Calu3 (cell line): ENCODE measurements at regions not wholly inside any gene's neighbourhood (a gene's known extent, or its start where the extent isn't known, plus 50 kb on each side); places are given as distances from the start of the nearest gene placed in this dataset.

Experiments
- BruUV-seq: library from RNA; stranded (reverse); fragments of 400-500 nt; replicated peaks from 2 replicates; lab custom pipeline; 2021; lab: Mats Ljungman, UMichigan
- CTCF ChIA-PET: fragments of 300-600 bp; sonication (Branson Sonifier 250); formaldehyde crosslinking; loops from one replicate; lab custom pipeline; 2022; ENCODE audit warnings: antibody characterized with exemption; lab: Charles Lee
- DNase-seq: peaks from one replicate; pipeline ENCODE4 v3.0.0; 2022
- H3K27ac Mint-ChIP-seq: one replicate; pipeline ENCODE4 v1.8.0; 2022; ENCODE audit warnings: mixed read lengths; ENCODE audit not compliant: unreplicated experiment
- H3K27me3 Mint-ChIP-seq: one replicate; pipeline ENCODE4 v1.8.0; 2022; ENCODE audit warnings: mixed read lengths; ENCODE audit not compliant: unreplicated experiment
- H3K36me3 Mint-ChIP-seq: one replicate; pipeline ENCODE4 v1.8.0; 2022; ENCODE audit warnings: mild to moderate bottlenecking, moderate library complexity, mixed read lengths; ENCODE audit not compliant: insufficient read depth, unreplicated experiment
- H3K4me1 Mint-ChIP-seq: one replicate; pipeline ENCODE4 v1.8.0; 2022; ENCODE audit warnings: mild to moderate bottlenecking, low read depth, mixed read lengths; ENCODE audit not compliant: unreplicated experiment
- H3K4me3 Mint-ChIP-seq: one replicate; pipeline ENCODE4 v1.8.0; 2022; ENCODE audit warnings: mild to moderate bottlenecking, low read depth, moderate library complexity, mixed read lengths; ENCODE audit not compliant: unreplicated experiment
- H3K9me3 Mint-ChIP-seq: one replicate; pipeline ENCODE4 v1.8.0; 2022; ENCODE audit warnings: low read depth, mixed read lengths; ENCODE audit not compliant: unreplicated experiment
- CTCF ChIP-seq: fragments of 200-600 bp; IDR thresholded peaks from one replicate; pipeline ENCODE4 v1.8.0; 2022; ENCODE audit warnings: antibody characterized with exemption; ENCODE audit not compliant: unreplicated experiment
- intact Hi-C: fragments of 100-400 bp; cut with micrococcal nuclease; formaldehyde crosslinking; loops from one replicate; pipeline ENCODE4 v1.10.0; 2022; ENCODE audit not compliant: unreplicated experiment

GRCh38 chr4:15349531-15349935 lies 78.3 kb upstream of the C1QTNF7 start:
- no TSS peak for BruUV-seq
- no peak for DNase-seq
- Mint-ChIP-seq H3K4me3 (no peak overlapping the region), H3K4me1 (no peaks in the 10 kb centered on the region), H3K9me3 (no peaks in the 10 kb centered on the region), H3K27ac (no peak overlapping the region), H3K27me3 (peaks cover 78% of the 10 kb centered on the region), H3K36me3 (no peaks in the 10 kb centered on the region)
- CTCF ChIA-PET = no interaction called here
- no peak for TF ChIP-seq CTCF
- intact Hi-C loops = no loop called here

GRCh38 chr4:15349965-15350364 lies 77.9 kb upstream of the C1QTNF7 start:
- intact Hi-C loops = no loop called here
- Mint-ChIP-seq H3K4me1 (no peaks in the 10 kb centered on the region), H3K36me3 (no peaks in the 10 kb centered on the region), H3K9me3 (no peaks in the 10 kb centered on the region), H3K27ac (no peak overlapping the region), H3K4me3 (no peak overlapping the region), H3K27me3 (peaks cover 83% of the 10 kb centered on the region)
- no TSS peak for BruUV-seq
- no peak for DNase-seq
- TF ChIP-seq CTCF = no peak
- CTCF ChIA-PET = no interaction called here

- Mint-ChIP-seq H3K9me3 (no peaks in the 10 kb centered on the region), H3K4me1 (no peaks in the 10 kb centered on the region), H3K36me3 (no peaks in the 10 kb centered on the region), H3K27ac (no peak overlapping the region), H3K27me3 (peaks cover 69% of the 10 kb centered on the region), H3K4me3 (no peak overlapping the region)
- CTCF ChIA-PET = no interaction called here
- no peak for DNase-seq
- BruUV-seq = no TSS peak
- intact Hi-C loops = no loop called here
- no peak for TF ChIP-seq CTCF
Observed at GRCh38 chr4:15352524-15352923, 75.3 kb upstream of the C1QTNF7 start.

- Mint-ChIP-seq H3K4me1 (no peaks in the 10 kb centered on the region), H3K4me3 (no peak overlapping the region), H3K9me3 (no peaks in the 10 kb centered on the region), H3K27me3 (peaks cover 66% of the 10 kb centered on the region), H3K36me3 (no peaks in the 10 kb centered on the region), H3K27ac (no peak overlapping the region)
- no peak for TF ChIP-seq CTCF
- no peak for DNase-seq
- CTCF ChIA-PET = interaction anchor here (0.5 kb wide), 1 partner anchor 652 kb away, joined by 3 read pairs; no protein-coding TSS in a partner anchor
- no TSS peak for BruUV-seq
- intact Hi-C loops = no loop called here
Observed at GRCh38 chr4:15353207-15353606, 74.6 kb upstream of the C1QTNF7 start.
